MM.1S (cell line): ENCODE measurements at regions not wholly inside any gene's neighbourhood (a gene's known extent, or its start where the extent isn't known, plus 50 kb on each side); places are given as distances from the start of the nearest gene placed in this dataset.

Experiments
- DNase-seq: peaks from one replicate; pipeline ENCODE4 v3.0.0-alpha.2; 2015
- H2AFZ ChIP-seq: fragments of 300-600 bp; sonication (generic); 2 replicates; pipeline ENCODE4 v1.6.0; 2016; ENCODE audit warnings: antibody characterized with exemption, low read length
- H3F3A ChIP-seq: fragments of 300-600 bp; sonication (generic); 2 replicates; pipeline ENCODE4 v1.6.1; 2016; ENCODE audit warnings: mild to moderate bottlenecking, antibody characterized with exemption, low read length, moderate library complexity, mixed read lengths; ENCODE audit not compliant: insufficient read depth
- H3K27ac ChIP-seq: fragments of 300-600 bp; sonication (generic); 2 replicates; pipeline ENCODE4 v1.5.1; 2016; ENCODE audit warnings: mild to moderate bottlenecking, low read length
- H3K27me3 ChIP-seq: fragments of 300-600 bp; sonication (generic); replicated peaks from 2 replicates; pipeline ENCODE4 v1.6.0; 2016; ENCODE audit warnings: low read length; ENCODE audit not compliant: insufficient read depth
- H3K36me3 ChIP-seq: fragments of 300-600 bp; sonication (generic); replicated peaks from 2 replicates; pipeline ENCODE4 v1.6.1; 2016; ENCODE audit warnings: mild to moderate bottlenecking, low read length, mixed read lengths; ENCODE audit not compliant: insufficient read depth
- H3K4me1 ChIP-seq: fragments of 300-600 bp; sonication (generic); 2 replicates; pipeline ENCODE4 v1.6.1; 2016; ENCODE audit warnings: low read length, mixed read lengths
- H3K4me2 ChIP-seq: fragments of 300-600 bp; sonication (generic); 2 replicates; pipeline ENCODE4 v1.6.0; 2016; ENCODE audit warnings: low read depth, low read length
- H3K4me3 ChIP-seq: fragments of 300-600 bp; sonication (generic); 2 replicates; pipeline ENCODE4 v1.5.1; 2016; ENCODE audit warnings: low read length, mixed read lengths
- H3K79me2 ChIP-seq: fragments of 300-600 bp; sonication (generic); 2 replicates; pipeline ENCODE4 v1.6.1; 2016; ENCODE audit warnings: mixed run types, low read length, mixed read lengths
- H3K9ac ChIP-seq: fragments of 300-600 bp; sonication (generic); 2 replicates; pipeline ENCODE4 v1.6.1; 2016; ENCODE audit warnings: low read length, mixed read lengths
- H3K9me2 ChIP-seq: fragments of 300-600 bp; sonication (generic); replicated peaks from 2 replicates; pipeline ENCODE4 v1.6.1; 2016; ENCODE audit warnings: mild to moderate bottlenecking, low read length, mixed read lengths; ENCODE audit not compliant: insufficient read depth
- H3K9me3 ChIP-seq: fragments of 300-600 bp; sonication (generic); replicated peaks from 2 replicates; pipeline ENCODE4 v1.6.1; 2016; ENCODE audit warnings: mild to moderate bottlenecking, low read length, mixed read lengths; ENCODE audit not compliant: insufficient read depth
- H4K20me1 ChIP-seq: fragments of 300-600 bp; sonication (generic); 2 replicates; pipeline ENCODE4 v1.6.1; 2016; ENCODE audit warnings: mild to moderate bottlenecking, low read length, moderate library complexity, mixed read lengths; ENCODE audit not compliant: insufficient read depth
- CTCF ChIP-seq: fragments of 300-600 bp; sonication (generic); IDR thresholded peaks from 2 replicates; pipeline ENCODE4 v1.5.1; 2016; ENCODE audit warnings: antibody characterized with exemption, low read length, mixed read lengths
- EZH2 ChIP-seq: fragments of 300-600 bp; sonication (generic); optimal IDR thresholded peaks from 2 replicates; pipeline ENCODE3; 2017; ENCODE audit warnings: low read depth, mild to moderate bottlenecking, antibody characterized with exemption, low read length, mixed read lengths
- EZH2phosphoT487 ChIP-seq: fragments of 300-600 bp; sonication (generic); IDR thresholded peaks from 2 replicates; pipeline ENCODE4 v1.6.1; 2018; ENCODE audit warnings: antibody characterized with exemption, low read length

- Histone ChIP-seq H3K36me3 (no peaks in the 10 kb centered on the region), H3K4me3 (no peak overlapping the region), H3K4me2 (no peak overlapping the region), H3K4me1 (no peaks in the 10 kb centered on the region), H3K27ac (no peak overlapping the region), H3K9me2 (no peaks in the 10 kb centered on the region), H3K27me3 (no peaks in the 10 kb centered on the region), H3F3A (no peaks in the 10 kb centered on the region), H3K9ac (no peak overlapping the region), H2AFZ (no peak overlapping the region), H4K20me1 (no peaks in the 10 kb centered on the region), H3K79me2 (no peaks in the 10 kb centered on the region), H3K9me3 (no peaks in the 10 kb centered on the region)
- TF ChIP-seq CTCF (no peak), EZH2 (no peak), EZH2phosphoT487 (no peak)
- DNase-seq, result no peak
Observed at GRCh38 chr13:107854880-107855279, 360.5 kb downstream of the LIG4 start.

- Histone ChIP-seq H3K36me3 (no peaks in the 10 kb centered on the region), H3K79me2 (no peaks in the 10 kb centered on the region), H3K9ac (no peak overlapping the region), H3F3A (no peaks in the 10 kb centered on the region), H4K20me1 (no peaks in the 10 kb centered on the region), H3K9me2 (no peaks in the 10 kb centered on the region), H3K4me3 (no peak overlapping the region), H3K4me2 (no peak overlapping the region), H3K27me3 (no peaks in the 10 kb centered on the region), H2AFZ (no peak overlapping the region), H3K9me3 (no peaks in the 10 kb centered on the region), H3K4me1 (no peaks in the 10 kb centered on the region), H3K27ac (no peak overlapping the region)
- no peak for DNase-seq
- TF ChIP-seq EZH2phosphoT487, result no peak
- TF ChIP-seq CTCF, result no peak
- TF ChIP-seq EZH2, result no peak
Observed at GRCh38 chr13:107852072-107852471, 363.3 kb downstream of the LIG4 start.

- H3K9me3 ChIP-seq, result no peaks in the 10 kb centered on the region
- H3K27ac ChIP-seq, result no peak overlapping the region
- H3F3A ChIP-seq, result no peaks in the 10 kb centered on the region
- no peaks in the 10 kb centered on the region for H4K20me1 ChIP-seq
- no peak for DNase-seq
- no peak overlapping the region for H2AFZ ChIP-seq
- H3K4me1 ChIP-seq, result no peaks in the 10 kb centered on the region
- H3K36me3 ChIP-seq, result no peaks in the 10 kb centered on the region
- no peaks in the 10 kb centered on the region for H3K9me2 ChIP-seq
- H3K9ac ChIP-seq, result no peak overlapping the region
- TF ChIP-seq EZH2phosphoT487, result no peak
- TF ChIP-seq CTCF, result no peak
- TF ChIP-seq EZH2, result no peak
- no peaks in the 10 kb centered on the region for H3K27me3 ChIP-seq
- no peak overlapping the region for H3K4me2 ChIP-seq
- H3K79me2 ChIP-seq, result no peaks in the 10 kb centered on the region
- H3K4me3 ChIP-seq, result no peak overlapping the region
Observed at GRCh38 chr13:107851670-107852069, 363.7 kb downstream of the LIG4 start.

GRCh38 chr13:107847406-107847805, 367.9 kb downstream of the LIG4 start:
- no peak overlapping the region for H3K4me3 ChIP-seq
- no peaks in the 10 kb centered on the region for H3K79me2 ChIP-seq
- no peak overlapping the region for H3K4me2 ChIP-seq
- no peak for TF ChIP-seq EZH2
- no peak for TF ChIP-seq CTCF
- no peak for TF ChIP-seq EZH2phosphoT487
- H3K9me2 ChIP-seq, result no peaks in the 10 kb centered on the region
- no peaks in the 10 kb centered on the region for H3K36me3 ChIP-seq
- no peaks in the 10 kb centered on the region for H3F3A ChIP-seq
- H3K27ac ChIP-seq, result no peak overlapping the region
- H3K9me3 ChIP-seq, result no peaks in the 10 kb centered on the region
- no peaks in the 10 kb centered on the region for H3K4me1 ChIP-seq
- H3K27me3 ChIP-seq, result no peaks in the 10 kb centered on the region
- no peaks in the 10 kb centered on the region for H4K20me1 ChIP-seq
- DNase-seq, result no peak
- no peak overlapping the region for H2AFZ ChIP-seq
- no peak overlapping the region for H3K9ac ChIP-seq
